ENCODE measurements at regions not wholly inside any gene's neighbourhood (a gene's known extent, or its start where the extent isn't known, plus 50 kb on each side); places are given as distances from the start of the nearest gene placed in this dataset.

DNA sequence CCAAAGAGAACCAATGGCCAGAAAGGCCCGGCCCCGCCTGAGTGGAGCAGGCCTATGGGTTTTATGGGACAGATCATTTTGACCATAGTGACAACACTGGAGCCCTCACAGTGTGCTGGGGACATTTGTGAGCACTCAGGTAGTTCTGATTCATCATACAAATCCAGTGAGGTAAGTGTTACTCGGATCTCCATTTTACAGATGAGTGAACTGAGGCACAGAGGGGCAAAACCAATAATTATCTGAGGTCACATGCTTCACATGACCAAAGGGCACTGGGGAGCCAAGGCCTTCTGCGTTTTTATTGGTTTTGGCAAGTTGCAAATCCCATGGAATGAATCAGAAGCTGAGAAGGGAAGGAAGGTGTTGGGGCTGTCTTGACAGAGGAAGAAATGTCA lies 111.5 kb upstream of the MGAT5 start:
- POLR2A ChIA-PET: no interaction called here
- CTCF ChIA-PET: interaction anchor here (1.2 kb wide), 1 partner anchor 269 kb away, joined by 3 read pairs; no protein-coding TSS in a partner anchor
- no peak overlapping the region for H3K4me3 ChIP-seq (ENCODE audit: low read depth, low read length)
- DNase-seq (ENCODE audit: low read depth, low spot score): no peak
- no peak for TF ChIP-seq CTCF (IDR thresholded peaks at IDR 0.05; ENCODE audit: insufficient read depth, low read length, missing control alignments)

GRCh38 chr2:134142903-134143302 lies 111.0 kb upstream of the MGAT5 start:
- no peak for DNase-seq (ENCODE audit: low read depth, low spot score)
- no peak overlapping the region for H3K4me3 ChIP-seq (ENCODE audit: low read depth, low read length)
- ChIA-PET CTCF (interaction anchor here (0.9 to 1.9 kb wide), 4 partner anchors 65 to 256 kb away, joined by 4 to 6 read pairs (median 5); no protein-coding TSS in a partner anchor), POLR2A (no interaction called here)
- no peak for TF ChIP-seq CTCF (IDR thresholded peaks at IDR 0.05; ENCODE audit: insufficient read depth, low read length, missing control alignments)

DNA sequence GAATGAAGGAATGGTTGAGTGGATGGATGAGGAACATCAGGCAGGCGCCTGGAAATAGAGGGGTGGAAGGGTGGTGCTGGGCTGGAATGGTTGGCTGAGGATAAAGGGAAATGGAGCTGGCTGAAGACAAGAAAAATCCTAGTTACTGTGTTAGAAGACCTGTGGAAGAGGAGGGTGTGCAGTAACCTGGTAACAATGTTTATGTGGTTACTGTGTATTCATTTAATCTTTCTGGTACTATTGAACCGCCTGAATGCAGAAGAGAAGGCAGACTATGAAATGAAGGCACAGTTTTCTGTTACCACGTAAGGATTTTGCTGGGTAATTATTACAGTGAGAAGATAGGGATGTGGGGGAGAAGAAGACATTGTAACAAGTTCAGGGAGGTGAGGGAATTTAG lies 110.3 kb upstream of the MGAT5 start:
- ChIA-PET CTCF (interaction anchor here (0.6 to 1.9 kb wide), 5 partner anchors 17 to 257 kb away, joined by 3 to 6 read pairs (median 5); no protein-coding TSS in a partner anchor), POLR2A (no interaction called here)
- no peak for TF ChIP-seq CTCF (IDR thresholded peaks at IDR 0.05; ENCODE audit: insufficient read depth, low read length, missing control alignments)
- no peak overlapping the region for H3K4me3 ChIP-seq (ENCODE audit: low read depth, low read length)
- DNase-seq (ENCODE audit: low read depth, low spot score): no peak

DNA sequence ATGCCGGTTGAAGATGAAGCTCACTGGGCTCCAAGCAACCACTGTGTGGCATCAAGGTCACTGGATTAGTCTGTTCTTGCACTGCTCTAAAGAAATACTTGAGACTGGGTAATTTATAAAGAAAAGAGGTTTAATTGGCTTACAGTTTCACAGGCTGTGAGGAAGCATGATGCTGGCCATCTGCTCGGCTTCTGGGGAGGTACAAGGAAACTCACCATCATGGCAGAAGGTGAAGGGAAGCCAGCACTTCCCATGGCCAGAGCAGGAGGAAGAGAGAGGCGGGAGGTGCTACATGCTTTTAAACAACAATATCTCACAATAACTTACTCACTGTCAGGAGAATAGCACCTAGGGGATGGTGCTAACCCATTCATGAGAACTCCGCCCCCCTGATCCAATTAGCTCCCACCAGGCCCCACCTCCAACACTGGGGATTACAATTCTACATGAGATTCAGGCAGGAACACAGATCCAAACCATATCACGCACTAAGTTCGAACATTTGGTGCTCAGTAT lies 109.7 kb upstream of the MGAT5 start:
- ChIA-PET POLR2A (no interaction called here), CTCF (interaction anchor here (0.6 to 1.9 kb wide), 6 partner anchors 18 to 257 kb away, joined by 3 to 6 read pairs (median 4); no protein-coding TSS in a partner anchor)
- no peak overlapping the region for H3K4me3 ChIP-seq (ENCODE audit: low read depth, low read length)
- no peak for TF ChIP-seq CTCF (IDR thresholded peaks at IDR 0.05; ENCODE audit: insufficient read depth, low read length, missing control alignments)
- no peak for DNase-seq (ENCODE audit: low read depth, low spot score)

GRCh38 chr2:134144651-134145050 lies 109.2 kb upstream of the MGAT5 start:
- ChIA-PET CTCF (interaction anchor here (1.1 to 1.9 kb wide), 3 partner anchors 24 to 258 kb away, joined by 3 to 6 read pairs (median 3); no protein-coding TSS in a partner anchor), POLR2A (no interaction called here)
- TF ChIP-seq CTCF (IDR thresholded peaks at IDR 0.05; ENCODE audit: insufficient read depth, low read length, missing control alignments): no peak

DNA sequence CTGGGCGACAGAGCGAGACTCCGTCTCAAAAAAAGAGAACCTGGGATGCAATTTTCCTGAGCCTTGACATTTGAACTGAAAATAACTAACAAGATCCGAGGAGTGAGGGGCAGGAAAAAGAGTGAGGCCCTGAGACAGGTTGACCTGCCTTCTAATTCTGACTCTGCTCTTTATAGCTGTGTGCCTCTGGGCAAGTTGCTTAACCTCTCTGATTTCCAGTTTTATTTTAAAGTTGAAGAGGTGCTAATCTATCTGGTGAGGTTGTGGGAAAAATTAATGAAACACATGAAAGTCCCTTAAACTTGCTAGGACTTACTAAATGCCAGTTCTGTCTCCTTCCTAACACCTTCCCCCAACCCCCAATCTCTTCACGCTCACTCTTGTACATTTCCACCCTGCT lies 108.4 kb upstream of the MGAT5 start:
- H3K4me3 ChIP-seq (ENCODE audit: low read depth, low read length): no peak overlapping the region
- DNase-seq (ENCODE audit: low read depth, low spot score): no peak
- CTCF ChIA-PET: no interaction called here
- POLR2A ChIA-PET: no interaction called here
- no peak for TF ChIP-seq CTCF (IDR thresholded peaks at IDR 0.05; ENCODE audit: insufficient read depth, low read length, missing control alignments)

More at GRCh38 chr2:134144651-134145050, 109.2 kb upstream of the MGAT5 start:
- H3K4me3 ChIP-seq (ENCODE audit: low read depth, low read length): no peak overlapping the region
- DNase-seq (ENCODE audit: low read depth, low spot score): no peak

Data from AG04449 (cell line).